ENCODE measurements at regions not wholly inside any gene's neighbourhood (a gene's known extent, or its start where the extent isn't known, plus 50 kb on each side); places are given as distances from the start of the nearest gene placed in this dataset.
"Not testable (repeated sequence)": the region's sequence is repeated elsewhere in the genome, so short reads cannot be mapped to it uniquely, and the experiment has no call there.

- DNase-seq: peak; percentile 48
- H3K4me3 Mint-ChIP-seq: no peak overlapping the region
- H3K27ac Mint-ChIP-seq: no peak overlapping the region
- H3K9me3 Mint-ChIP-seq: peaks cover 30% of the 10 kb centered on the region
- H3K36me3 Mint-ChIP-seq: peaks cover 16% of the 10 kb centered on the region
- H3K27me3 Mint-ChIP-seq: peaks cover 26% of the 10 kb centered on the region
- peaks cover 26% of the 10 kb centered on the region for H3K4me1 Mint-ChIP-seq
- CTCF ChIA-PET: interaction anchor here (1.1 kb wide), 1 partner anchor 66 kb away, joined by 4 read pairs; no protein-coding TSS in a partner anchor
Measured at GRCh38 chr15:70234256-70234905, 136.7 kb upstream of the TLE3 start.

- Mint-ChIP-seq H3K27me3 (peaks cover 20% of the 10 kb centered on the region), H3K4me1 (peaks cover 18% of the 10 kb centered on the region), H3K4me3 (no peak overlapping the region), H3K36me3 (peaks cover 16% of the 10 kb centered on the region), H3K27ac (no peak overlapping the region), H3K9me3 (peaks cover 33% of the 10 kb centered on the region)
- CTCF ChIA-PET: no interaction called here
- DNase-seq: no peak
Measured at GRCh38 chr15:70231484-70231883, 133.8 kb upstream of the TLE3 start.

DNA sequence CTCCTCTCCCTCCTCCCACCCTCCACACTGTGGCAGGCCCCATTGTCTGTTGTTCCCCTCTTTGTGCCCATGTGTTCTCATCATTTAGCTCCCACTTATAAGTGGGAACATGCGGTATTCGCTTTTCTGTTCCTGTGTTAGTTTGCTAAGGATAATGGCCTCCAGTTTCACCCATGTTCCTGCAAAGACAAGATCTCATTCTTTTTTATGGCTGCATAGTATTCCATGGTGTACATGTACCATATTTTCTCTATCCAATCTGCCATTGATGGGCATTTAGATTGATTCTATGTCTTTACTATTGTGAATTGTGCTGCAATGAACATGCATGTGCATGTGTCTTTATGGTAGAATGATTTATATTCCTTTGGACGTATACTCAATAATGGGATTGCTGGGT lies 130.2 kb upstream of the TLE3 start:
- Mint-ChIP-seq H3K9me3 (peaks cover 28% of the 10 kb centered on the region), H3K36me3 (peaks cover 13% of the 10 kb centered on the region), H3K27me3 (peaks cover 19% of the 10 kb centered on the region)
- H3K4me3 Mint-ChIP-seq, DNase-seq, H3K4me1 Mint-ChIP-seq, CTCF ChIA-PET, H3K27ac Mint-ChIP-seq: not testable (repeated sequence)

DNA sequence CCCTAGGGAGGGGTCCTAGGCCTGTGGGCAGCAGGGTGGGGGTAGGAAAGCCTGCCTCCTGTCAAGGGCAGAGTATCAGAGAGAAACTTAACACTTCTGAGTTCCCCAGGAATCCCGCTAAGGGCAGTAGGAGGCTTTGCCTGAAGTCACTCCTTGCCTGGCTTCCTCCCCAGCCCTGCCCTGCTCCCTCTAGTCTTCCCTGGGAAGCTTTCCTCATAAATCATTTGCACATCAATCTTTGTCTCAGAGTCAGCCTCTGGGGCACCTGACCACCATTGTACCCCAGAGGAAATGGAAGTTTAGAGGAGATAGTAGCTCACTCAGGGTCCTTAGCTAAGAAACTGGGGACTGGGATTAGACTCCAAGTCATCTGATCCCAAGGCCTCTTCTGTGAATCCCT lies 129.4 kb upstream of the TLE3 start:
- CTCF ChIA-PET: interaction anchor here (1.1 kb wide), 1 partner anchor 17 kb away, joined by 3 read pairs; no protein-coding TSS in a partner anchor
- Mint-ChIP-seq H3K27me3 (peaks cover 13% of the 10 kb centered on the region), H3K27ac (no peak overlapping the region), H3K4me1 (peaks cover 8% of the 10 kb centered on the region), H3K36me3 (peaks cover 10% of the 10 kb centered on the region), H3K9me3 (peaks cover 22% of the 10 kb centered on the region), H3K4me3 (no peak overlapping the region)
- no peak for DNase-seq

GRCh38 chr15:70226337-70226980 lies 128.7 kb upstream of the TLE3 start:
- Mint-ChIP-seq H3K4me3 (no peak overlapping the region), H3K9me3 (peaks cover 15% of the 10 kb centered on the region), H3K4me1 (peaks cover 8% of the 10 kb centered on the region), H3K27me3 (peaks cover 13% of the 10 kb centered on the region), H3K36me3 (peaks cover 5% of the 10 kb centered on the region), H3K27ac (no peak overlapping the region)
- CTCF ChIA-PET: interaction anchor here (1.1 kb wide), 1 partner anchor 18 kb away, joined by 3 read pairs; no protein-coding TSS in a partner anchor
- no peak for DNase-seq

GRCh38 chr15:70225416-70225815 lies 127.7 kb upstream of the TLE3 start:
- DNase-seq: no peak

DNA sequence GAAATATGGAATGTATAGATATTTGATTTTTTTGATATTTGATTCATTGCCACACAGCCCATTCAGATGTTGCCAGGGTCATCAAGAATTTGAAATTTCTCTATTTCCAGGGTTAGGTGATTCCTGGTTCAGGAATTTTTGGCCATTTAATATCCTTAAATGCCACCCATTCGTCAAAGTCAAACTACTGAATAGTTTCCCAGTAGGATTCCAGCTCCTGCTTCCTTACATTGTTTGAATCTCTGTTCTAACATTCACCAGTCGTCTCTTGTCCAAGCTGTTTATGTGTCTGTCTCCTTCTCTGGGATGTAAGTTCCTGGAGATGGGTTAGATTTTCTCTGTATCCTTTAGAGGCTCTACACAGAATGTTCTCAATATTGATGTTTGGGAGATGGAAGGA lies 124.9 kb upstream of the TLE3 start:
- Mint-ChIP-seq H3K4me1 (peaks cover 8% of the 10 kb centered on the region), H3K9me3 (no peaks in the 10 kb centered on the region), H3K36me3 (no peaks in the 10 kb centered on the region), H3K27me3 (peaks cover 4% of the 10 kb centered on the region), H3K27ac (no peak overlapping the region), H3K4me3 (no peak overlapping the region)
- CTCF ChIA-PET: interaction anchor here (1.0 kb wide), 1 partner anchor 245 kb away, joined by 3 read pairs; no protein-coding TSS in a partner anchor
- DNase-seq: no peak

More at GRCh38 chr15:70225416-70225815, 127.7 kb upstream of the TLE3 start:
- Mint-ChIP-seq H3K36me3 (peaks cover 4% of the 10 kb centered on the region), H3K4me1 (peaks cover 8% of the 10 kb centered on the region), H3K27ac (no peak overlapping the region), H3K4me3 (no peak overlapping the region), H3K27me3 (peaks cover 13% of the 10 kb centered on the region), H3K9me3 (peaks cover 11% of the 10 kb centered on the region)
- CTCF ChIA-PET: no interaction called here

DNA sequence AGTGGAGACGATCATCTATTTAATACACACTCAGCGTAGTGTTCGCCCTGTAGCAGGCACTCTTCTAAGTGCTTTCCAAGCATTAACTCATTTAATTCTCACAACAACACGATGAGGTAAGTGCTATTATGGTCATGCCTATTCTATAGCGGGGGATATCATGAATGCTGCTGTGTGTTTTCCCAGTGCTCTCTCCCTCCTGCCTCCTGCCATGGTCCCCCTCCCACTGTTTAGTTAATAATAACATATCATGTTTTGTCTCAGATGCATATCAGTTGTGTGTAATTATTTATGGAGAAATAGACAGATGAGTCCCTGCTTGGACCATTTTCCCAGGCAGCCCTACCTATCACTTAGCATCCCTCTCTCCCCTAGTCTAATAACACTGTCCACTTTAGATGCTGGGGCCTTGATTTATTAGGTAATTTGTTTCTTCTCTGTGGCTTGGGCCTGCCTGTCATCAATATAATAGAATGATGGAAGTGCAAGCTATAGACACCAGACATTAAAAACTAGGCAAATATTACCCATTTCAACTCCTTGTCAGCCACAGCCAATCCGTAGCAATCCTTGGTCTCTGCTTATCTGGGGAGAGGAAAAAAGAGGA lies 122.9 kb upstream of the TLE3 start:
- peaks cover 8% of the 10 kb centered on the region for H3K4me1 Mint-ChIP-seq
- peaks cover 11% of the 10 kb centered on the region for H3K27me3 Mint-ChIP-seq
- no peak overlapping the region for H3K27ac Mint-ChIP-seq
- CTCF ChIA-PET: no interaction called here
- no peak for DNase-seq
- no peaks in the 10 kb centered on the region for H3K36me3 Mint-ChIP-seq
- H3K9me3 Mint-ChIP-seq: no peaks in the 10 kb centered on the region
- no peak overlapping the region for H3K4me3 Mint-ChIP-seq

GRCh38 chr15:70219966-70220365 lies 122.2 kb upstream of the TLE3 start:
- H3K27ac Mint-ChIP-seq: no peak overlapping the region
- H3K36me3 Mint-ChIP-seq: no peaks in the 10 kb centered on the region
- CTCF ChIA-PET: no interaction called here
- H3K4me3 Mint-ChIP-seq: no peak overlapping the region
- H3K4me1 Mint-ChIP-seq: peaks cover 8% of the 10 kb centered on the region
- no peaks in the 10 kb centered on the region for H3K9me3 Mint-ChIP-seq
- H3K27me3 Mint-ChIP-seq: peaks cover 7% of the 10 kb centered on the region
- DNase-seq: no peak

GRCh38 chr15:70219256-70219895 lies 121.7 kb upstream of the TLE3 start:
- no peak for DNase-seq
- Mint-ChIP-seq H3K4me1 (peaks cover 8% of the 10 kb centered on the region), H3K9me3 (no peaks in the 10 kb centered on the region), H3K36me3 (no peaks in the 10 kb centered on the region), H3K4me3 (no peak overlapping the region), H3K27ac (no peak overlapping the region), H3K27me3 (peaks cover 7% of the 10 kb centered on the region)
- CTCF ChIA-PET: no interaction called here

DNA sequence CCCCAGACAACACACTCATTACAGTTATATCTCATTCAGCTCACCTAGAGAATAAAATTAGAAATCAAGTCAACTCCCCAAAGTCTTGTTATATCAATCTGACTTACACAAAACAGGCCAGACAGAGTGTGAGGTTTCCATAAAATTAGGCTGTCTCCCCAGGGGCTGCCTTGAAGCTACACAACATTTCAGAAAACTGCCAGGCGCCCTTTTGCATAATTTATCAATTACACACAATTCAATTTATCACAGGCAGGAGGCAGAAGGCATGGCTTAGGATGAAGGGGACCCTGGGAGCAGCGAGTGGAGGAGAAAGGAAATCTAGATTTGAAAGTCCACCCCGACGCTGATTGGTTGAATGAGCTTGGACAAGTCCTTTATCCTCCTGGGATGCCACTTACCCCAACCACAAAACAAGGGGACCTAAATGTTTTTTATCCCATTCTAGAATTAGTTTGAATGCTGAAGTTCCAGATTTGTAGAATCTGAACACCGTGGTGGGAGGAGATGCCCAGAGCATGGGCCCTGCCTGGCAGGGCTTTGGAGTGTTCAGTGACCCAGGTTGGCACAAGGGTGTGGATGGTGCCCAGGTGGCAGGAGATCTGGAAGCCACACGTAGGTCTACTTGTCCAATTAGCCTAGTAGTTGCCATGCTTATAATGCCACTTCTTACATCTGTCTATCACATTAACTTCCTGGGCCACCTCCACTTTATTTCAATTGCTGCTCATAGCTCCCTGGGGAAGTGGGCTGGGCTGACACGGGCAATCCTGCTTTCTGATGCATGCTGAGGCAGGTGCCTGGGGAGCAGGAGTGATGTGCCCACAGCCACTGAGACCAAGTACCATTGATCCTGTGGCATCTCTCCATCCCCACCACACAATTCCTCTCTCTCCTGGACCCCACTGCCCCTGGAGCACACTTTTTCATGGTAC lies 119.8 kb upstream of the TLE3 start:
- no peak overlapping the region for H3K27ac Mint-ChIP-seq
- CTCF ChIA-PET: interaction anchor here (1.1 kb wide), 1 partner anchor 126 kb away, joined by 3 read pairs; no protein-coding TSS in a partner anchor
- DNase-seq: no peak
- H3K36me3 Mint-ChIP-seq: no peaks in the 10 kb centered on the region
- H3K9me3 Mint-ChIP-seq: no peaks in the 10 kb centered on the region
- H3K4me1 Mint-ChIP-seq: no peaks in the 10 kb centered on the region
- H3K27me3 Mint-ChIP-seq: peaks cover 16% of the 10 kb centered on the region
- H3K4me3 Mint-ChIP-seq: no peak overlapping the region

GRCh38 chr15:70215951-70216350 lies 118.2 kb upstream of the TLE3 start:
- no peak overlapping the region for H3K27ac Mint-ChIP-seq
- H3K4me1 Mint-ChIP-seq: no peaks in the 10 kb centered on the region
- DNase-seq: no peak
- CTCF ChIA-PET: no interaction called here
- no peak overlapping the region for H3K4me3 Mint-ChIP-seq
- no peaks in the 10 kb centered on the region for H3K9me3 Mint-ChIP-seq
- H3K27me3 Mint-ChIP-seq: peaks cover 24% of the 10 kb centered on the region
- no peaks in the 10 kb centered on the region for H3K36me3 Mint-ChIP-seq

GRCh38 chr15:70214941-70215635 lies 117.4 kb upstream of the TLE3 start:
- Mint-ChIP-seq H3K27me3 (peaks cover 29% of the 10 kb centered on the region), H3K27ac (no peak overlapping the region), H3K4me3 (no peak overlapping the region), H3K36me3 (no peaks in the 10 kb centered on the region), H3K4me1 (no peaks in the 10 kb centered on the region), H3K9me3 (no peaks in the 10 kb centered on the region)
- CTCF ChIA-PET: no interaction called here
- DNase-seq: no peak
